Lung (tissue), 11 donors: ENCODE measurements at regions not wholly inside any gene's neighbourhood (a gene's known extent, or its start where the extent isn't known, plus 50 kb on each side); places are given as distances from the start of the nearest gene placed in this dataset.

Experiments
- ATAC-seq: fragments of 200-7000 bp; cut with Tn5 transposase; one replicate; pipeline ENCODE4 v1.9.1; 2020; ENCODE audit warnings: moderate number of reproducible peaks; ENCODE audit not compliant: insufficient read depth, low FRiP score
- DNase-seq, 3 donors: peaks; one replicate each; pipeline ENCODE4 v3.0.0-alpha.2; 2013 to 2017
- H3K27ac ChIP-seq, 2 donors: one replicate each; pipeline ENCODE4 v1.5.1; 2013; ENCODE audit warnings: mild to moderate bottlenecking in 2 of 2, moderate library complexity in 2 of 2, control low read depth in 1 of 2, inconsistent platforms in 1 of 2, low read depth in 1 of 2, low read length in 1 of 2
- H3K27me3 ChIP-seq, 3 donors: one replicate each; pipeline ENCODE4 v1.5.1; 2013; ENCODE audit warnings: low read length in 2 of 3; ENCODE audit not compliant: control insufficient read depth in 3 of 3, insufficient read depth in 3 of 3
- H3K36me3 ChIP-seq, 4 donors: one replicate each; pipeline ENCODE4 v1.5.1; 2013; ENCODE audit warnings: low read length in 4 of 4, mild to moderate bottlenecking in 1 of 4, moderate library complexity in 1 of 4; ENCODE audit not compliant: control insufficient read depth in 4 of 4, insufficient read depth in 4 of 4
- H3K4me1 ChIP-seq, 5 donors: one replicate each; pipeline ENCODE4 v1.5.1; 2013; ENCODE audit warnings: low read length in 5 of 5, mild to moderate bottlenecking in 2 of 5, moderate library complexity in 1 of 5; ENCODE audit not compliant: control insufficient read depth in 5 of 5, insufficient read depth in 5 of 5
- H3K4me3 ChIP-seq: one replicate; pipeline ENCODE4 v1.5.1; 2013; ENCODE audit warnings: mild to moderate bottlenecking, control low read depth, moderate library complexity
- H3K9ac ChIP-seq, 2 donors: one replicate each; pipeline ENCODE4 v1.5.1; 2013; ENCODE audit warnings: low read length in 2 of 2, control low read depth in 1 of 2; ENCODE audit not compliant: insufficient read depth in 1 of 2
- H3K9me3 ChIP-seq, 4 donors: one replicate each; pipeline ENCODE4 v1.5.1; 2013; ENCODE audit warnings: low read length in 3 of 4, mild to moderate bottlenecking in 1 of 4, moderate library complexity in 1 of 4; ENCODE audit not compliant: control insufficient read depth in 4 of 4, insufficient read depth in 3 of 4
- CTCF ChIP-seq: IDR thresholded peaks from 2 replicates; pipeline ENCODE4 v1.5.1; 2012; ENCODE audit warnings: mild to moderate bottlenecking; ENCODE audit errors: control extremely low read depth, extremely low read depth
- WGBS, 2 donors: extraction: QIAGEN DNeasy Blood & Tissue Kit; methylation state at CpG; one replicate each; pipeline ENCODE4 v1.1.7; 2013; 5-methylcytosine and 5-hydroxymethylcytosine counted together
- donor health status: control.
- donor health status: control.
- donor health status: Bipolar disorder and iron deficiency.
- donor health status: healthy.
- donor health status: DM: yes; HTN: yes; CAD: no.

DNA sequence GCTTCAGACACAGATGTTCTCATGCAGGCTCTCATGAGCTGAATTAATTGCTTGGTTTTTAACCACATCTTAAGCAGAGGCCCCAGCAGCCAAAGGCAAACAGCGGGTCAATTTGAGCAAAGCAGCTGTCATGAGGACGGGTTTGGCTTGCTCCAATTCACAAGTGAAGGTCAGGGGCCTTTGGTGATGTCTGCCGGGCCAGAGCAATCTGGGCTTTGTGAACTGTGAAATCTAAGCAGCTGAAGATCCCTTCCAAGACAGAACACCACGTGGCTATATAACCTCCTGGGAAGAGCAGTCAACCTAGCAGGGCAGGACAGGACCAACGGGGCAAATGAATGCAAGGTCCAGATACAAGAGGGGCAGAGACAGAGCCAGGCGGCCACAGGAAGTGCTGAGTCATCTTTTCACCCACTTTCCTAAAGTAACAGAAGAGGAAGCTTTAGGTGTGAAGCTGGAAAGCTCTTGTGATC, 187.3 kb upstream of the B3GAT1 start:
- Histone ChIP-seq H3K4me3 (no peak overlapping the region), H3K36me3 (no peaks in the 10 kb centered on the region), H3K4me1 (no peaks in the 10 kb centered on the region), H3K9ac (no peak overlapping the region), H3K9me3 (no peaks in the 10 kb centered on the region), H3K27ac (no peak overlapping the region), H3K27me3 (no peaks in the 10 kb centered on the region)
- DNase-seq (no peak), ATAC-seq (no peak)
- WGBS, 2 donors, result 27 to 34% methylated on average over 6 of the region's 6 CpGs
- no peak for TF ChIP-seq CTCF

GRCh38 chr11:134598368-134598767, 186.3 kb upstream of the B3GAT1 start:
- Histone ChIP-seq H3K27ac (no peak overlapping the region), H3K27me3 (no peaks in the 10 kb centered on the region), H3K4me3 (no peak overlapping the region), H3K9ac (no peak overlapping the region), H3K9me3 (no peaks in the 10 kb centered on the region), H3K4me1 (no peaks in the 10 kb centered on the region), H3K36me3 (no peaks in the 10 kb centered on the region)
- WGBS, 2 donors, result 69 to 76% methylated on average over 5 of the region's 5 CpGs
- ATAC-seq (no peak), DNase-seq (no peak)
- TF ChIP-seq CTCF, result no peak

DNA sequence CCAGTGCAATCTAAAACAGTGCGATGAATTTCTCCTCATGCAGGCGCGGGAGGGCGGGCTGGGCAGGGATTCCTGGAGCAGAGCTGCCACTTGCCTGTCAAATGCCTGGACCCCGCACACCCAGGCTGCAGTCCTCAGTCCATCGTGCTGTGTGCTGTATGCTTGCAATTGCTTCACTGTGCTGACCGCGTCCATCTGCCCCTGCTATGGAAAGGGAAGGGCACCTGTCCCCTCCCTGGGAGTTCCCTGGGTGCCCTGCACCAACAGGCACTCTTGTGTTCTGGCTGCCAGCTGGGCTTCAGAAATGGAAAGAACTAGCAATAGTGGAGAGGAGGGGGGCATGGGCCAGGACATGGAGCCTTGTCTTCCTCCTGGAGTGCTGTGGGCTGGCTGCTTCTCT, 185.4 kb upstream of the B3GAT1 start:
- H3K27me3 ChIP-seq, result no peaks in the 10 kb centered on the region
- 91 to 95% methylated on average over 8 of the region's 8 CpGs for WGBS, 2 donors
- DNase-seq, result no peak
- no peaks in the 10 kb centered on the region for H3K36me3 ChIP-seq
- no peak for ATAC-seq
- no peak for TF ChIP-seq CTCF
- no peak overlapping the region for H3K4me3 ChIP-seq
- no peaks in the 10 kb centered on the region for H3K4me1 ChIP-seq
- H3K27ac ChIP-seq, result no peak overlapping the region
- H3K9me3 ChIP-seq, result peaks cover 0 to 2% (median 0%) of the 10 kb centered on the region in 4 donors
- no peak overlapping the region for H3K9ac ChIP-seq

- ATAC-seq, result no peak
These were observed 184.4 kb upstream of the B3GAT1 start for GRCh38 chr11:134596404-134596803.

More at GRCh38 chr11:134596404-134596803, 184.4 kb upstream of the B3GAT1 start:
- no peak for TF ChIP-seq CTCF
- no peaks in the 10 kb centered on the region for H3K36me3 ChIP-seq
- no peaks in the 10 kb centered on the region for H3K4me1 ChIP-seq
- H3K4me3 ChIP-seq, result no peak overlapping the region
- WGBS, 2 donors, result 89 to 91% methylated on average over 3 of the region's 3 CpGs
- no peak for DNase-seq
- no peaks in the 10 kb centered on the region for H3K27me3 ChIP-seq
- no peak overlapping the region for H3K27ac ChIP-seq
- peaks cover 0 to 3% (median 0%) of the 10 kb centered on the region in 4 donors for H3K9me3 ChIP-seq
- no peak overlapping the region for H3K9ac ChIP-seq
